Nephron (organoid): ENCODE measurements at regions not wholly inside any gene's neighbourhood (a gene's known extent, or its start where the extent isn't known, plus 50 kb on each side); places are given as distances from the start of the nearest gene placed in this dataset.

Experiments
- H3K27ac Mint-ChIP-seq, 3 experiments: 2 replicates each; pipeline ENCODE4 v1.8.0; 2020; ENCODE audit warnings: mixed read lengths in 3 of 3, mild to moderate bottlenecking in 2 of 3, moderate library complexity in 1 of 3
- H3K27me3 Mint-ChIP-seq: 2 replicates; pipeline ENCODE4 v1.8.0; 2021; ENCODE audit warnings: low read depth, mild to moderate bottlenecking, moderate library complexity, mixed read lengths
- H3K36me3 Mint-ChIP-seq: 2 replicates; pipeline ENCODE4 v1.8.0; 2020; ENCODE audit warnings: low read depth, mixed read lengths
- H3K4me1 Mint-ChIP-seq: 2 replicates; pipeline ENCODE4 v1.8.0; 2020; ENCODE audit warnings: mixed read lengths
- H3K4me3 Mint-ChIP-seq, 3 experiments: 2 replicates each; pipeline ENCODE4 v1.8.0; 2020; ENCODE audit warnings: mild to moderate bottlenecking in 3 of 3, mixed read lengths in 3 of 3, moderate library complexity in 2 of 3
- H3K9me3 Mint-ChIP-seq: 2 replicates; pipeline ENCODE4 v1.8.0; 2020; ENCODE audit warnings: mixed read lengths
- CTCF ChIP-seq, 3 experiments: fragments of 200-600 bp; sonication (generic); IDR thresholded peaks; one replicate each; pipeline ENCODE4 v1.5.0; 2021; ENCODE audit warnings: antibody characterized with exemption in 3 of 3; ENCODE audit not compliant: unreplicated experiment in 3 of 3

DNA sequence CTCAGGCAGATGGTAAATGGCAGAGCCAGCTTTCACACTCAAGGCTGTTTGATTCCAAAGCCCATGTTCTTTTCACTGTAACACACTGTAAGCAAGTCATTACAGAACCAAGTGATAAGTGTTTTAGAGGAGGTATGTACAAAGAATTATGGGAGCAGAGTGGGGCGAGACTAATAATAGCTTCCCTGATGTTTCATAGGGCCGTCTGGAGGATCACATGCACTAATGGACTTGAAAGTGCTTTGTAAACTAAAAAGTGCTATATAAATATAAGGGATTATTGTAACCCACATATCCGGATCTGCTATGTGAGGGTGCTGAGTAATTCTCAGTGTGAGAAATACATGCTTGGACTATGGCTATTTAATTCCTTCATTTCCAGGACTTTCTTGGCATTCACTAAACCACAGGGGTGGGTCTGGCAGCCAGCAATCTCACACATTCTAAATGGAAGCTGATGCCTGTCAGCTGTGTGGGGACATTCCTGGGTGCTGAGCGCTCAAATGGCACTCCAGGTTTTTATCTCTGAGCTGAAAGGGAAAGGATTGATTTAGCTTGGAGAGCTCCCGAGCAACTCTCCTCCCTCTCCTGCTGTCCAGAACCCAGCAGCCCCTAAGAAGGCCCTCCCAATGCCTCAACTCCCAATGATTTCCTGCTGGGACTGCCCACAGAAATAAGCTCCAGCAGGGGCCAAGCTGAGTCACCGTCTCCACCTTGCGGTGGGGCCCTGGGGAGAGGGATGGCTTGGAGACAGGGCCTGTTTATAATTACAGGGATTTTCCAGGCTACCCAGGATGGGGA lies 222.8 kb downstream of the SOX11 start:
- H3K27me3 Mint-ChIP-seq: no peaks in the 10 kb centered on the region

DNA sequence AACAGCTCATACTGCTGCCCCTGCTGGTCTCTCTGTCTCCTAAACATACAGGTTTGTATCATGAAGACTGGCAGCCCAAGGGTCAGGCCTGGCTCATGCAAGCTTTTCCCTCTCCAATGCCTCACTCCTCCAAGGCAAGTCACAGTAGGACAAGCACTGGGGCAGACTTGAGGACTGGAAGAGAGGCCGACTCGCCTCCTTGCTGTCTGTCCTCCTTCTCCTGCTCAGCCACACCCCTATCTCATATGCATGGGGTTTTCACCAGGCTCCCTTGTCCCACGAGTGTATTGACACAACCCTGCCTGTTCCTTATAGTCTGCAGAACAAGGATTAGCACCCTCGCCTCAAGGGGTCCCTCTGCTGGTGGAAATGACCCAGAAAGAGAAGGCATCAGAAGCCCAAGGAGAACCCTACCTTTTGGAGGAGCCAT lies 223.7 kb downstream of the SOX11 start:
- no peak overlapping the region for H3K27ac Mint-ChIP-seq
- peak in 1 of 3 experiments; percentile 33 for TF ChIP-seq CTCF (IDR thresholded peaks at IDR 0.05; ENCODE audit: unreplicated experiment in 3 of 3)
- no peak overlapping the region for H3K4me3 Mint-ChIP-seq
- peaks cover 28% of the 10 kb centered on the region for H3K9me3 Mint-ChIP-seq
- peaks cover 3% of the 10 kb centered on the region for H3K36me3 Mint-ChIP-seq
- peaks cover 32% of the 10 kb centered on the region for H3K4me1 Mint-ChIP-seq
- H3K27me3 Mint-ChIP-seq: no peaks in the 10 kb centered on the region

More for the DNA sequence above, 222.8 kb downstream of the SOX11 start:
- Mint-ChIP-seq H3K36me3 (peaks cover 3% of the 10 kb centered on the region), H3K4me1 (peaks cover 32% of the 10 kb centered on the region), H3K4me3 (no peak overlapping the region), H3K27ac (peak overlapping the region in 1 of 3 experiments; percentile 13), H3K9me3 (peaks cover 24% of the 10 kb centered on the region)
- TF ChIP-seq CTCF (IDR thresholded peaks at IDR 0.05; ENCODE audit: unreplicated experiment in 3 of 3): no peak

- no peak overlapping the region for H3K4me3 Mint-ChIP-seq
- peaks cover 3% of the 10 kb centered on the region for H3K36me3 Mint-ChIP-seq
- H3K4me1 Mint-ChIP-seq: peaks cover 8% of the 10 kb centered on the region
- peaks cover 8% of the 10 kb centered on the region for H3K27me3 Mint-ChIP-seq
- H3K27ac Mint-ChIP-seq: no peak overlapping the region
- peaks cover 28% of the 10 kb centered on the region for H3K9me3 Mint-ChIP-seq
- TF ChIP-seq CTCF (IDR thresholded peaks at IDR 0.05; ENCODE audit: unreplicated experiment in 3 of 3): no peak
Measured at GRCh38 chr2:5921081-5921642, 229.0 kb downstream of the SOX11 start.

- Mint-ChIP-seq H3K9me3 (peaks cover 18% of the 10 kb centered on the region), H3K27me3 (peaks cover 8% of the 10 kb centered on the region), H3K27ac (peak overlapping the region in 1 of 3 experiments; percentile 12), H3K36me3 (no peaks in the 10 kb centered on the region), H3K4me3 (no peak overlapping the region), H3K4me1 (peaks cover 8% of the 10 kb centered on the region)
- no peak for TF ChIP-seq CTCF (IDR thresholded peaks at IDR 0.05; ENCODE audit: unreplicated experiment in 3 of 3)
Measured at GRCh38 chr2:5923957-5924945, 232.1 kb downstream of the SOX11 start.

GRCh38 chr2:5925604-5926003 lies 233.4 kb downstream of the SOX11 start:
- no peak for TF ChIP-seq CTCF (IDR thresholded peaks at IDR 0.05; ENCODE audit: unreplicated experiment in 3 of 3)
- no peak overlapping the region for H3K27ac Mint-ChIP-seq
- peaks cover 8% of the 10 kb centered on the region for H3K27me3 Mint-ChIP-seq
- H3K9me3 Mint-ChIP-seq: peaks cover 16% of the 10 kb centered on the region
- no peak overlapping the region for H3K4me3 Mint-ChIP-seq
- no peaks in the 10 kb centered on the region for H3K36me3 Mint-ChIP-seq
- H3K4me1 Mint-ChIP-seq: peaks cover 8% of the 10 kb centered on the region
